ENCODE measurements at regions not wholly inside any gene's neighbourhood (a gene's known extent, or its start where the extent isn't known, plus 50 kb on each side); places are given as distances from the start of the nearest gene placed in this dataset.

- no peak for TF ChIP-seq CTCF (conservative IDR thresholded peaks at IDR 0.05; ENCODE audit: low read length)
- TF ChIP-seq EZH2phosphoT487 (IDR thresholded peaks at IDR 0.05; ENCODE audit: borderline replicate concordance): no peak
Observed at GRCh38 chr1:193592317-193592716, 405.9 kb upstream of the B3GALT2 start.

Measured in Loucy (cell line).